ENCODE measurements at regions not wholly inside any gene's neighbourhood (a gene's known extent, or its start where the extent isn't known, plus 50 kb on each side); places are given as distances from the start of the nearest gene placed in this dataset.

GRCh38 chr10:131445623-131446022, 134.1 kb upstream of the TCERG1L start:
- CTCF ChIA-PET = no interaction called here
- POLR2A ChIA-PET = no interaction called here
- TF ChIP-seq, protein P1, sequence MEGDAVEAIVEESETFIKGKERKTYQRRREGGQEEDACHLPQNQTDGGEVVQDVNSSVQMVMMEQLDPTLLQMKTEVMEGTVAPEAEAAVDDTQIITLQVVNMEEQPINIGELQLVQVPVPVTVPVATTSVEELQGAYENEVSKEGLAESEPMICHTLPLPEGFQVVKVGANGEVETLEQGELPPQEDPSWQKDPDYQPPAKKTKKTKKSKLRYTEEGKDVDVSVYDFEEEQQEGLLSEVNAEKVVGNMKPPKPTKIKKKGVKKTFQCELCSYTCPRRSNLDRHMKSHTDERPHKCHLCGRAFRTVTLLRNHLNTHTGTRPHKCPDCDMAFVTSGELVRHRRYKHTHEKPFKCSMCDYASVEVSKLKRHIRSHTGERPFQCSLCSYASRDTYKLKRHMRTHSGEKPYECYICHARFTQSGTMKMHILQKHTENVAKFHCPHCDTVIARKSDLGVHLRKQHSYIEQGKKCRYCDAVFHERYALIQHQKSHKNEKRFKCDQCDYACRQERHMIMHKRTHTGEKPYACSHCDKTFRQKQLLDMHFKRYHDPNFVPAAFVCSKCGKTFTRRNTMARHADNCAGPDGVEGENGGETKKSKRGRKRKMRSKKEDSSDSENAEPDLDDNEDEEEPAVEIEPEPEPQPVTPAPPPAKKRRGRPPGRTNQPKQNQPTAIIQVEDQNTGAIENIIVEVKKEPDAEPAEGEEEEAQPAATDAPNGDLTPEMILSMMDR (IDR thresholded peaks at IDR 0.05; ENCODE audit: insufficient read depth, low read depth, low read length) = no peak
- H3K27me3 ChIP-seq (ENCODE audit: control insufficient read depth, insufficient read depth, low read length) = no peaks in the 10 kb centered on the region
- no peak overlapping the region for H3K4me3 ChIP-seq (ENCODE audit: low read depth, low read length)
- no peaks in the 10 kb centered on the region for H3K36me3 ChIP-seq (ENCODE audit: control insufficient read depth, insufficient read depth, low read length)
- no peak for DNase-seq (ENCODE audit: low read depth)

- Histone ChIP-seq H3K4me3 (ENCODE audit: low read depth, low read length) (no peak overlapping the region), H3K27me3 (ENCODE audit: control insufficient read depth, insufficient read depth, low read length) (no peaks in the 10 kb centered on the region), H3K36me3 (ENCODE audit: control insufficient read depth, insufficient read depth, low read length) (no peaks in the 10 kb centered on the region)
- ChIA-PET CTCF (no interaction called here), POLR2A (no interaction called here)
- TF ChIP-seq, protein P1 (IDR thresholded peaks at IDR 0.05; ENCODE audit: insufficient read depth, low read depth, low read length) = no peak
- no peak for DNase-seq (ENCODE audit: low read depth)
Measured at GRCh38 chr10:131446171-131446570, 134.7 kb upstream of the TCERG1L start.

DNA sequence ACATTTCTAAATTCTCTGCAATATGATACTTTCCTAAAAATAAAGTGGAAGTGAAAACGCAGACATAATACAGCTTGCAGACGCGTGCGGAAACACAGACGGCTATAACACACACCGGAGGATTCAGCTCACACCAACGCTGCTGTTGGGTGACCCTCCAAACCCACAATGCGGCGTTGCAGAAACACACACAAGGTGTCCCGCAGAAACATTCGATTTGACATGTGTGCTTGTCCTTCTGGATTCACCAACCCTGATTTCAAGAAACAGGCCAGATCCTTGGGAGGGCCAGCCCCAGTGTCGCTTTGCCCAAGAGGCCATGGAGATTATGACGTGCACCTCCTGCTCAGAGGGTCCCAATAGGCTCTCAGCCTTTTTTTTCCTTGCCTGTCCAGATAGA, 136.7 kb upstream of the TCERG1L start:
- CTCF ChIA-PET = no interaction called here
- no peaks in the 10 kb centered on the region for H3K36me3 ChIP-seq (ENCODE audit: control insufficient read depth, insufficient read depth, low read length)
- TF ChIP-seq, protein P1 (IDR thresholded peaks at IDR 0.05; ENCODE audit: insufficient read depth, low read depth, low read length) = no peak
- no peak overlapping the region for H3K4me3 ChIP-seq (ENCODE audit: low read depth, low read length)
- POLR2A ChIA-PET = no interaction called here
- DNase-seq (ENCODE audit: low read depth) = no peak
- no peaks in the 10 kb centered on the region for H3K27me3 ChIP-seq (ENCODE audit: control insufficient read depth, insufficient read depth, low read length)

DNA sequence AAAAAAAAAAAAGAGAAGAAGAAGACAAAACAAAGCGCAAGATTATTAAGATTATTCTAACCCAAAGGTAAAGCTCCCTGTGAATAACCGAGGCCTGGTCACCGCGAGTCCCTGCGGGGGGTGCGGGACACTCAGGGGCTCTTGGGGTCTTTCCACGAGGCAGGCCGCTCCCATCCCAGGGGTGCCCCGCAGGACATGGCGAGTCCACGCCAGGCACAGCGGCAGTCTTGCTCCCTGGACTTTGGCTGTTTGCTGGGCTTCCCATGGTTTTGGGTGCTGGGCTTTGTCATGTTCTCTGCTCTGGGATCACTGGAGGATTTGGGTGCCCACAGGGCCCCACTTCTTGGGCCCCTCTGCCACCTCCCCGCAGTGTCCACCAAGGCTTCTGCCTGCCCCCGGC, 137.4 kb upstream of the TCERG1L start:
- DNase-seq (ENCODE audit: low read depth) = no peak
- Histone ChIP-seq H3K36me3 (ENCODE audit: control insufficient read depth, insufficient read depth, low read length) (no peaks in the 10 kb centered on the region), H3K27me3 (ENCODE audit: control insufficient read depth, insufficient read depth, low read length) (no peaks in the 10 kb centered on the region), H3K4me3 (ENCODE audit: low read depth, low read length) (no peak overlapping the region)
- ChIA-PET POLR2A (no interaction called here), CTCF (no interaction called here)
- TF ChIP-seq, protein P1 (IDR thresholded peaks at IDR 0.05; ENCODE audit: insufficient read depth, low read depth, low read length) = no peak

DNA sequence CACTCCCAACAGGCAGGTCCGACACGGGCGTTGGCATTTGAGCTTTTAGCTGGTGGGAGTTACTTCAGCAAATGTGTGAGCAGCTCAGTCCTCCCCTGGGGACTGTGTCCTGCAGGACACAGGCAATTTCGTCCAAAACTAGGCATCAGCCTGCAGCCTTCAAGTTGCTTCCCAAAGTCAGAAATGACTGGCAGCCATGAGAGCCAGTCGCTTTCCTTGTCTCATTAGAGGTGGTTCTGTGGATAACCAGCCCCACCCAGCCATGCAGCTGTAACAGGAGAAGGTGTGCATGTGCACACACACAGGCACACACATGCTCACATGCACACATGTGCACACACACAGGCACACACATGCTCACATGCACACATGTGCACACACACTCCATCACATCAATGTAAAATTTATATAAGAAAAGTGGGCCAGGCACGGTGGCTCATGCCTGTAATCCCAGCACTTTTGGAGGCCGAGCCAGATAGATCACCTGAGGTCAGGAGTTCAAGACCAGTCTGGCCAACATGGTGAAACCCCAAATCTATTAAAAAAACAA, 138.8 kb upstream of the TCERG1L start:
- POLR2A ChIA-PET = no interaction called here
- CTCF ChIA-PET = no interaction called here
- Histone ChIP-seq H3K27me3 (ENCODE audit: control insufficient read depth, insufficient read depth, low read length) (no peaks in the 10 kb centered on the region), H3K36me3 (ENCODE audit: control insufficient read depth, insufficient read depth, low read length) (no peaks in the 10 kb centered on the region), H3K4me3 (ENCODE audit: low read depth, low read length) (no peak overlapping the region)
- no peak for DNase-seq (ENCODE audit: low read depth)
- TF ChIP-seq, protein P1 (IDR thresholded peaks at IDR 0.05; ENCODE audit: insufficient read depth, low read depth, low read length) = no peak
